ENCODE measurements at regions not wholly inside any gene's neighbourhood (a gene's known extent, or its start where the extent isn't known, plus 50 kb on each side); places are given as distances from the start of the nearest gene placed in this dataset.
A peak's percentile ranks its signal among the peaks of the same experiment; 100 is the strongest.

DNA sequence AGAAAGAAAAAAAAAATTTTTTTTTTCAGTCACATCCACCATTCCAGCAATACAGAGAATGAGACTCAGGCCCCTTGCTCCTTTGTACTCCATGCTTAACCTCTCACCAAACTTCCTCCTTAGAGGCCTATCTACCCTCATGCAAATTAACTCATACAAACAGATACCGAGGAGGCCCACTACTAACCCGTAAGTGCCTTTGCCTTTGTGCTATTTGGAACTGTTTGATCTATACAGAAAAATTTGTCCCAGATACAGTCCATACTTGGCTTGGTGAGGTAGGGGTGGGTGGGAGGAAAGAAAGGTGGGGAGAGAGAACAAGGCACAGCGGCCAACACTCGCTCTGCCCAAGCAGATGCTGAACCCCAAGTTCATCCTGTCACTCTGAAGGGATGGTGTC is 87.8 kb upstream of the DUSP5 start:
- no peak for DNase-seq (ENCODE audit: insufficient read length)
- TF ChIP-seq POLR2A (IDR thresholded peaks at IDR 0.05; ENCODE audit: low read depth, low read length) (no peak), POLR2AphosphoS5 (IDR thresholded peaks at IDR 0.05; ENCODE audit: low read depth, low read length) (no peak), TAF1 (IDR thresholded peaks at IDR 0.05; ENCODE audit: borderline replicate concordance, low read depth, low read length) (no peak)
- peak; percentile 93 for FAIRE-seq

DNA sequence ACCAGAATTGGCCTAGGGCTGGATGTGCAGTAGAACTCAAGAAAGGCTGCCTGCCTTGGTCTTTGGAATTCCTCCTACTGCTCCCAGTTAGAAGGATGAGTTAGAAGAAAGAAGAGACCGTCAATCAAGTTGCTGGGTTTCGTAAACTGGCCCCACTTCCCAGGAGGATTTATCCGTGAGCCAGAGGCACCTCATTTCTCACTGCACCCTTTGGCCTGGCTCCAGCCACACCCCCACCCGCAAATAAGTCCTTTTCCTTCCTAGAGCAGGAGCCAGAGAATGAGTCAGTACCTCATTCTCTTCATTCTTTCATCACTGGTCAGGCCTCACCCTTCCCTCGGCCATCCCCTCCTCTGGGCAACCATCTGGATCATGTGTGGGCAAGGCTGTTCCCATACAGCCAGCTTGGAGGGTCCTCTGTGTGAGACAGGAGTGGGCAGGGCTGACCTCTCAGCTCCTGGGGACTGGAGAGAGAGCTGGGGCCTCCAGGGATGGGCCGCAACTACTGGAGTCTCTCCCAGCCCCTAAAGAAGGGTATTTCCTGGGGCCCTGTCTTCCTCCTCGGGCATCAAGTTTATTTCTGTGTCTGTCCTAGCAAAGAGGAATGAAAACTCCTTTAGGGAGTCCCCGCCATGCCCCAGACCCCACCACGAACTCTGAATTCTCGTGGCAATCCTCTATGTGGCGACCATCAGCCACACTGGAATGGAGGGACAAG is 87.2 kb upstream of the DUSP5 start:
- no peak; the same call in 1 of the 2 replicates for TF ChIP-seq POLR2AphosphoS5 (IDR thresholded peaks at IDR 0.05; ENCODE audit: low read depth, low read length)
- no peak for DNase-seq (ENCODE audit: insufficient read length)
- FAIRE-seq, result no peak

DNA sequence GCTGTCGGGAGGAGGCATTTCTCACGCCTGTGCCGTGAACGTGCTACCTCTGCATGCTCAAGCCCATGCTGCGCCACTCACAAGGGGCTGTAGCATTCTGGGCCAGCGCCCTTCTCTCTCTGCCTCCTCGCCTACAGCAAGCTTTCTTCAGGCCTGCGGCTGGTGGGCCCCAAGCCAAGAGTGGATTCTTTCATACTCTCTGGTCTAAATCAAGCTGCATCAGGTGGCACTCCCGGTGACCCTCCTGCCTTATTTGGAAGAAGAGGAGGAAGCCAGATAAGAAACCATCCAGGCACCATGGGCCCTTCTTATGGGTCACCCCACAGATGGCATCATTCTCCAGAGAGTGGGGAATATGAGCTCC is 86.7 kb upstream of the DUSP5 start:
- DNase-seq (ENCODE audit: insufficient read length) (no peak), FAIRE-seq (no peak)
- TF ChIP-seq POLR2AphosphoS5 (IDR thresholded peaks at IDR 0.05; ENCODE audit: low read depth, low read length) (no peak), POLR2A (IDR thresholded peaks at IDR 0.05; ENCODE audit: low read depth, low read length) (no peak), TAF1 (IDR thresholded peaks at IDR 0.05; ENCODE audit: borderline replicate concordance, low read depth, low read length) (no peak)

DNA sequence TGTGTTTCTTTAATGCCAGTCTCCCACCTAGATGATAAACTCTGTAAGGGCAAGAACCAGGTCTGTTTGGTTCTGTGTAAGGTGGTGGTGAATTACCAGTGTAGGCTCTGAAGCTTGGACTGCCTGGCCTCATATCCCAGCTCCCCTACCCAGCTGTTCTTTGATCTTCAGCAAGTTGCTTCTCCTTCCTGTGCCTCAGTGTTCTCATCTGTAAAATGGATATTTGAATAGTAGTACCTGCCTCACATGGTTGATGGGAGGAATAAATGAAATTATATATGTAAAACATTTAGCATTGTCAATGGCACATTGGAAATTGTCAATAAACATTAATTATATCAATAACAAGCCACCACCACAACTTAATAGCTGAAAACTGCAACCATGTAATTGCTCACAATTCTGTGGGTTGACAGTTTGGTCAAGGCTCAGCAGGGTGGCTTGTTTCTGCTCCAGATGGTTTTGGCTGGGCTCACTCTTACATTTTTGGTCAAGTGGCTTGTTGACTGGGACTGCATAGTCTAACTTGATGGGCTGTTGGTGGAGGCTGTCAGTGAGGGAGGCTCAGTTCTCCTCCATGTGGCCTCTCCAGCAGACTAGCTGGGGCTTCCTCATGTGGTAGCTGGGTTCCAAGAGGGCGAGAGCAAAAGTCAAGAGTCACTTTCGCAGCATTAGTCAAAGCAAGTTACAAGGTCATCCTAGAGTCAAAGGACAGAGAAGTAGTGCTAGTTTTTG is 84.5 kb upstream of the DUSP5 start:
- peak; percentile 84 for FAIRE-seq
- no peak for DNase-seq (ENCODE audit: insufficient read length)
- no peak for TF ChIP-seq POLR2AphosphoS5 (IDR thresholded peaks at IDR 0.05; ENCODE audit: low read depth, low read length)
- TF ChIP-seq POLR2A (IDR thresholded peaks at IDR 0.05; ENCODE audit: low read depth, low read length), result no peak

DNA sequence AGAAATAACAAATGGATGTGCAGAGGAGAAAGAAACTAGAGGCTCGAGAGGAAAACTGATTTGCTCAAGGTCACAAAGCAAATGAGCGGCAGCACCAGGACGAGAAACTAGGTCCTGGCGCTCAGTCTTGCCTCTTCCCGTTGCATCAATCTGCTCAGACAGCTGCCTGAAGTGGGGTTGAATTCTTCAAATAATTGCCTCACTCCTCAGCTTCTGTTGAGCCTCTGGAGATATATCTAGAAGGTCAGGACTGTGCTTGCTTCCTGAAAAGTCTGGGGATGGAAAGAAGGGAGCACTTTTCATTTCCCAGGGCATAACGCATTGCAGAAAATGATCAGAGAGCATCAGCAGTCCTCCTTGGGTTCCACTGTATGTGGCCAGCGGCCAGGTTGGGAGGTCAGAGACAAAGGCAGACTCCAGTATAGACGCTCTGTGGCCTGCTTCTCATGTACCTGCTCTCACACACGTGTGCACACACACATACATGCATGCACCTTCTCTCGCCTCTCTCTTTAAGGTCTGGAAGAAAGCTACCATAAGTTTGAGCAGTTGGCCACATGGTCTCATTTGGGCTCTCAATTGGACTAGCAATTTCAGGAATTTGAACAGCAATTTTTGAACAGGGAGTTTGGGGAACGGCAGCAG is 83.7 kb upstream of the DUSP5 start:
- DNase-seq (ENCODE audit: insufficient read length) (no peak), FAIRE-seq (no peak)
- no peak for TF ChIP-seq TAF1 (IDR thresholded peaks at IDR 0.05; ENCODE audit: borderline replicate concordance, low read depth, low read length)
- no peak for TF ChIP-seq POLR2A (IDR thresholded peaks at IDR 0.05; ENCODE audit: low read depth, low read length)
- no peak for TF ChIP-seq POLR2AphosphoS5 (IDR thresholded peaks at IDR 0.05; ENCODE audit: low read depth, low read length)

DNA sequence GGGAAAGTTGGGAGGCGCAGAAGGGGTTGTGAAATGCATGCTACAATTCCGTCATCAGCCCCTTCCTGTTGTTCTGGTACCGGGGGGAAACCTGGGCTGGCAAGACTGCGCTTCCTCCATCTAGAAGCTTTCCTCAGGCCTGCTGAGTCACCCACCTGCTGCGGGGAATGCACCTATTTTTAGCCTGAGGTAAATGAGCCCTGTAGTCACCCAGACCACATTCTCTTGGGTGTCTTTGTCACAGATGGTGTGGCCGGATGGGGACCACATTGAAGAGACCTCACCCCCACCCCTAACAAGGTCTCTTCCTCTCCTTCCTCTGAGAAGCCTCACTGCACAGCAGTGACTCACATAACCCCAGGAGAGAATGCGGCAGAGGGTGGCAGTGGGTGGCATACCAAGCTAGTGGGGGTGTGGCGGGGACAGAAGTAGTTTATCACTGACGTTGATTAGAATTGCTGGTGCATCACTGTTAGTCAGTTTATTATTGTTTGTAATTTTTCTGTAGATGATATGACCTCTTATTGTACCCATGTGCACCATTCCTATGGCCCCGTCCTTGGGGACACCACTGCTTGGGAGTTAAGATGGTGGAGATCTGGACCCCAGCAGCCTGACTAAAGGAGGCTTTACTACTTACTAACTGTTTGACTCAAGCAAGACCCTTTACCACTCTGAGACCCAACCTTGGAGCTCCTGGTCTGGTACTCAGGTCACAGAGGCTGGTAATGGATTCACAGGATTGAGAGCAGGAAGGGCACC is 83.0 kb upstream of the DUSP5 start:
- peak; percentile 95 for FAIRE-seq

DNA sequence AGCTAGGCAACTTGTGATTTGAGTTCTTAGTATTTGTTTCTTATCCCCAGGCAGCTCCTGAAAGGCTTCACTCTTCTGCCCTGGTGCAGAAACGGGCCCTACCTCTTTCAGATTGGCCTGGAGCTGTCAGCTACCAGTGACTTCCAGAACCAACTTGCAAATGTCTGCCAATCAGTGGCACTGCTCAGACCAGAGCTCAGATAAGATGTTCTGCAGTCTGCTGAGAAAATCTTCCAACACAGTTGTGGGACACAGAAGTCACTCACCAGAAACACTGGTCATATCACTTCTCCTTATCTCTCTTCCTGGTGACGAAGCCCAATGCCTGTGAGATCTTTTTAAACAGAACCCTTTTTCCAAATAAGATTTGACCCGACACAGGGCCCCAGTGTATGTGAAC is 81.9 kb upstream of the DUSP5 start:
- TF ChIP-seq POLR2AphosphoS5 (IDR thresholded peaks at IDR 0.05; ENCODE audit: low read depth, low read length) (no peak), TAF1 (IDR thresholded peaks at IDR 0.05; ENCODE audit: borderline replicate concordance, low read depth, low read length) (no peak), POLR2A (IDR thresholded peaks at IDR 0.05; ENCODE audit: low read depth, low read length) (no peak)
- FAIRE-seq, result no peak
- no peak for DNase-seq (ENCODE audit: insufficient read length)

More for the DNA sequence above, 83.0 kb upstream of the DUSP5 start:
- peak; percentile 46; the same call in 1 of the 2 replicates for TF ChIP-seq POLR2AphosphoS5 (IDR thresholded peaks at IDR 0.05; ENCODE audit: low read depth, low read length)
- no peak for TF ChIP-seq TAF1 (IDR thresholded peaks at IDR 0.05; ENCODE audit: borderline replicate concordance, low read depth, low read length)
- TF ChIP-seq POLR2A (IDR thresholded peaks at IDR 0.05; ENCODE audit: low read depth, low read length), result peak; percentile 44; the same call in 1 of the 2 replicates
- peak; percentile 75 for DNase-seq (ENCODE audit: insufficient read length)

DNA sequence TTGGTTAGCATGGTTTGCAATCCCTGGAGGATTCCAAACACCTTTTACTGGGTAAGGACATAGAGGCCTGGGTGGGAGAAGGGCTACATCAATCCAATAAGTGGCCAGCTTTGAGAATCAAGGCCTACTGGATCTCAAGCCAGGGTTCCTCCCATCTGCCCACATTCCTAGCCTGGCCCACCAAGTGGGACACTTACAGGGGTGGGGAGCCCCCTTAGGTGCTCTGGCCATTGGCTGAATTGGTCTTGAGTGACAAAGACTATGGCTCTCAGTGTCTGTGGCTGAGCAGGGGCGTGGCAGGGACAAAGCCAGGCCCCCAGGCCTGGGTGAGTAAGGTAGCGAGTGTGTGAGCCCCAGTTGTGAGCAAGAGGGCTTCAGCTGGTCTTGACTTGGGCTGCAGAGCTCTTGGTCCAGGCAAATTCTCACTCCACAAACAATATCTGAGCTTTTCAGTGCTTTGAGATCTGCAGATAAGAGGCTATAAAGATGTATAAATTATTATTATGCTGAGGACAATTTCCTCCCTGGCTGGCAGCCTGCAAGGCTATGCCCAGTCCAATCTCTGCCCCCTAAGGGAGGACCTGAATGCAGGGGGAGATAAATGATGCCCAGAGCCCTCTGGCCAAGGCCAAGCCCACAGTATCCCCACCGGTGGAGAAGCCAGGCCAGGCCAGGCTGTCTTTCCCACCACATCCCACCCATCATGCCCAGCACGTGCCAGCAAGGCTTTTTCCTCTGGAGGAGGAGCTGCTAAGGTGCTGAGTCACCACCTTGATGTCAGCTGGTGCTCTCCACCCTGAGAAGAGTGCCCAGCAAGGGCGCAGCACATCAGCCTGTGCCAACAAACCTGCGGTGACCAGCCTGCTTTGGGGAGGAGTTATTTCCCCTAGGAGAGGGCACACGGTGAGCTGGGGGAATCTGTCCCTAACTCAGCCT is 80.7 kb upstream of the DUSP5 start:
- no peak for TF ChIP-seq TAF1 (IDR thresholded peaks at IDR 0.05; ENCODE audit: borderline replicate concordance, low read depth, low read length)
- no peak for TF ChIP-seq POLR2A (IDR thresholded peaks at IDR 0.05; ENCODE audit: low read depth, low read length)
- TF ChIP-seq POLR2AphosphoS5 (IDR thresholded peaks at IDR 0.05; ENCODE audit: low read depth, low read length), result no peak
- FAIRE-seq (no peak), DNase-seq (ENCODE audit: insufficient read length) (no peak)

DNA sequence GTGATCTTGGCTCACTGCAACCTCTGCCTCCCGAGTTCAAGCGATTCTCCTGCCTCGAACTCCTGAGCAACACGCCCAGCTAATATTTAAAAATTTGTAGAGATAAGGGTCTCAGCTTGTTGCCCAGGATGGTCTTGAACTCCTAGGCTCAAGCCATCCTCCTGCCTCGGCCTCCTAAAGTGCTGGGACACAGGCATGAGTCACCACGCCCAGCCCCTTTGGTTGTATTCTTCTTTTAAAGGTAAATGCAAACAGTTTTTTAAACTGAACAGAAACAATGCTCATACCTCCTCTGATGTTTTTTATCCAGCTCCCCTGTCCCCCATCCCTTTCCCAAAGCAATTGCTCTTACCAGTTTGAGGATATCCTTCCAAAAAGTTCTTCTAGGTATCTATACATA is 79.5 kb upstream of the DUSP5 start:
- no peak for DNase-seq (ENCODE audit: insufficient read length)
- TF ChIP-seq POLR2A (IDR thresholded peaks at IDR 0.05; ENCODE audit: low read depth, low read length), result no peak
- TF ChIP-seq TAF1 (IDR thresholded peaks at IDR 0.05; ENCODE audit: borderline replicate concordance, low read depth, low read length), result no peak
- TF ChIP-seq POLR2AphosphoS5 (IDR thresholded peaks at IDR 0.05; ENCODE audit: low read depth, low read length), result no peak
- no peak for FAIRE-seq

DNA sequence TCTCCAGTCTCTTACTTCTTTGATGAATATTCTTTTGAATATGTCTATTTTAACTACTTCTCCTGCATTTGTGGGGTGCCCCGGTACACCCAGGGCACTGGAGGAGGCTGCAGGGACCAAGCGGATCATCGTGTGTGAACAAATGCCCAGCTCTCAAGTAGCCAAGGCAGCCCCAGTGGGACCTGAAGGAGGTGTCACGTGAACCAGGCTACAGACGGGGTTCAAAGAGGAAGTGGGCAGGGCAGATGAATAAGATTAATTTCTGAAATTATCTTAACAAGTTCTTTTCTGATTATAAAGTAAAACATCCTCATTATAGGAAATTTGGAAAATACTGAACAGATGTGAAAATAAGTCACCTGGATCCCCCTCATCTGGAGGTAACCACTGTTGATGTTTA is 78.4 kb upstream of the DUSP5 start:
- TF ChIP-seq POLR2AphosphoS5 (IDR thresholded peaks at IDR 0.05; ENCODE audit: low read depth, low read length) (no peak), TAF1 (IDR thresholded peaks at IDR 0.05; ENCODE audit: borderline replicate concordance, low read depth, low read length) (no peak), POLR2A (IDR thresholded peaks at IDR 0.05; ENCODE audit: low read depth, low read length) (no peak)
- no peak for DNase-seq (ENCODE audit: insufficient read length)
- no peak for FAIRE-seq

Measured in GM12892 (cell line).